SK-N-SH (cell line): ENCODE measurements at regions not wholly inside any gene's neighbourhood (a gene's known extent, or its start where the extent isn't known, plus 50 kb on each side); places are given as distances from the start of the nearest gene placed in this dataset.

Source experiments
- CTCF ChIA-PET: fragments of 300-600, 350-600 bp; formaldehyde crosslinking; extraction: SDS; loops from one replicate; lab custom pipeline; 2021; lab: Yijun Ruan, JAX
- POLR2A ChIA-PET: fragments of 350-600 bp; sonication (Branson Sonifier 250); formaldehyde crosslinking; extraction: SDS; loops from one replicate; lab custom pipeline; 2020; ENCODE audit warnings: antibody characterized with exemption, inconsistent platforms; lab: Yijun Ruan, JAX
- DNase-seq: peaks from one replicate; pipeline ENCODE4 v3.0.0; 2012
- H2AFZ ChIP-seq: fragments of 200-600 bp; sonication (generic); 2 replicates; pipeline ENCODE4 v1.8.1; 2016; ENCODE audit warnings: antibody characterized with exemption, mild to moderate bottlenecking, low read depth
- H3F3A ChIP-seq: fragments of 200-600 bp; sonication (generic); replicated peaks from 2 replicates; pipeline ENCODE3; 2016; ENCODE audit warnings: antibody characterized with exemption, mild to moderate bottlenecking; ENCODE audit not compliant: insufficient read depth
- H3K27ac ChIP-seq, 2 experiments: fragments of 200-500 bp in 1 of 2; fragments of 200-600 bp in 1 of 2; sonication (Bioruptor generic) in 1 of 2; sonication (generic), shearing (Covaris generic) in 1 of 2; 2 replicates each; pipeline versions ENCODE4 v1.5.1 to v1.6.1; 2014 to 2016; ENCODE audit warnings: low read depth in 2 of 2, inconsistent platforms in 1 of 2, low read length in 1 of 2, mild to moderate bottlenecking in 1 of 2, mixed read lengths in 1 of 2
- H3K27me3 ChIP-seq: fragments of 200-600 bp; sonication (generic), shearing (Covaris generic); 2 replicates; pipeline ENCODE4 v1.6.1; 2016; ENCODE audit warnings: mixed run types; ENCODE audit not compliant: insufficient read depth
- H3K36me3 ChIP-seq, 2 experiments: fragments of 200-500 bp in 1 of 2; fragments of 200-600 bp in 1 of 2; sonication (Bioruptor generic) in 1 of 2; sonication (generic) in 1 of 2; replicated peaks in 1 of 2; 2 replicates each; pipeline versions ENCODE3 to v1.5.1; 2014 to 2016; ENCODE audit warnings: low read length in 1 of 2, mild to moderate bottlenecking in 1 of 2; ENCODE audit not compliant: insufficient read depth in 2 of 2, control insufficient read depth in 1 of 2
- H3K4me1 ChIP-seq, 2 experiments: fragments of 200-500 bp in 1 of 2; fragments of 200-600 bp in 1 of 2; sonication (Bioruptor generic) in 1 of 2; sonication (generic), shearing (Covaris generic) in 1 of 2; 2 replicates each; pipeline versions ENCODE4 v1.5.1 to v1.6.1; 2014 to 2016; ENCODE audit warnings: low read depth in 1 of 2, low read length in 1 of 2, mixed run types in 1 of 2; ENCODE audit not compliant: insufficient read depth in 2 of 2, control insufficient read depth in 1 of 2
- H3K4me2 ChIP-seq: fragments of 200-600 bp; sonication (generic), shearing (Covaris generic); 2 replicates; pipeline ENCODE4 v1.6.1; 2017; ENCODE audit warnings: mixed run types
- H3K4me3 ChIP-seq, 2 experiments: fragments of 200-500 bp in 1 of 2; fragments of 200-600 bp in 1 of 2; sonication (Bioruptor generic) in 1 of 2; sonication (generic), shearing (Covaris generic) in 1 of 2; 2 replicates each; pipeline versions ENCODE4 v1.5.1 to v1.8.1; 2014 to 2016; ENCODE audit warnings: low read depth in 2 of 2, inconsistent platforms in 1 of 2, low read length in 1 of 2, mild to moderate bottlenecking in 1 of 2, mixed read lengths in 1 of 2, moderate library complexity in 1 of 2
- H3K79me2 ChIP-seq: fragments of 200-600 bp; sonication (generic); 2 replicates; pipeline ENCODE4 v1.8.1; 2017; ENCODE audit warnings: mild to moderate bottlenecking; ENCODE audit not compliant: insufficient read depth
- H3K9ac ChIP-seq: fragments of 200-600 bp; sonication (generic); 2 replicates; pipeline ENCODE4 v1.6.1; 2017; ENCODE audit warnings: mixed run types
- H3K9me2 ChIP-seq: fragments of 200-600 bp; sonication (generic); 2 replicates; pipeline ENCODE4 v1.6.1; 2017; ENCODE audit warnings: mixed run types
- H3K9me3 ChIP-seq: fragments of 200-600 bp; sonication (generic); 2 replicates; pipeline ENCODE4 v1.6.1; 2017; ENCODE audit warnings: mixed run types, mild to moderate bottlenecking, moderate library complexity
- H4K20me1 ChIP-seq: fragments of 200-600 bp; sonication (generic); 2 replicates; pipeline ENCODE4 v1.6.1; 2017; ENCODE audit warnings: mild to moderate bottlenecking, mixed run types; ENCODE audit not compliant: insufficient read depth
- CHD2 ChIP-seq: fragments of 150-350 bp; IDR thresholded peaks from 2 replicates; pipeline ENCODE4 v1.6.1; 2018; ENCODE audit warnings: low read length; ENCODE audit not compliant: partially characterized antibody
- ELF1 ChIP-seq: IDR thresholded peaks from 2 replicates; pipeline ENCODE4 v1.4.0; 2012
- EP300 ChIP-seq, 2 experiments: IDR thresholded peaks; 2 replicates each; pipeline versions ENCODE4 v1.4.0 to v1.6.1; 2012; ENCODE audit warnings: borderline replicate concordance in 1 of 2, low read depth in 1 of 2, low read length in 1 of 2
- EZH2phosphoT487 ChIP-seq: fragments of 200-600 bp; sonication (generic); IDR thresholded peaks from 2 replicates; pipeline ENCODE4 v1.6.1; 2017; ENCODE audit warnings: low read depth, mixed run types, mild to moderate bottlenecking, antibody characterized with exemption, moderate library complexity, borderline replicate concordance
- FOSL2 ChIP-seq: IDR thresholded peaks from 2 replicates; pipeline ENCODE4 v1.4.0; 2012; ENCODE audit warnings: low read depth, mild to moderate bottlenecking, moderate library complexity, borderline replicate concordance
- GATA2 ChIP-seq: sonication (generic); formaldehyde crosslinking; IDR thresholded peaks from 2 replicates; pipeline ENCODE4 v1.5.0; 2020; ENCODE audit warnings: mild to moderate bottlenecking, missing genetic modification reagents
- MAX ChIP-seq: IDR thresholded peaks from 2 replicates; pipeline ENCODE4 v1.4.0; 2012; ENCODE audit warnings: low read depth
- MEF2A ChIP-seq: IDR thresholded peaks from 2 replicates; pipeline ENCODE4 v1.4.0; 2012; ENCODE audit warnings: low read depth, borderline replicate concordance
- MXI1 ChIP-seq: IDR thresholded peaks from 2 replicates; pipeline ENCODE4 v1.6.1; 2012; ENCODE audit warnings: mild to moderate bottlenecking, low read depth, low read length, improper control_type of control experiment
- NFIC ChIP-seq: IDR thresholded peaks from 2 replicates; pipeline ENCODE4 v1.4.0; 2012; ENCODE audit warnings: borderline replicate concordance
- NRF1 ChIP-seq: IDR thresholded peaks from 2 replicates; pipeline ENCODE4 v1.6.1; 2012; ENCODE audit warnings: low read depth, mild to moderate bottlenecking, low read length
- PBX3 ChIP-seq: IDR thresholded peaks from 2 replicates; pipeline ENCODE4; 2012
- RCOR1 ChIP-seq: fragments of 150-350 bp; IDR thresholded peaks from 2 replicates; pipeline ENCODE4 v1.6.1; 2017; ENCODE audit warnings: antibody characterized with exemption, low read length
- REST ChIP-seq: IDR thresholded peaks from 2 replicates; pipeline ENCODE4 v1.6.1; 2012; ENCODE audit warnings: mild to moderate bottlenecking, low read depth, low read length, moderate library complexity
- RXRA ChIP-seq: IDR thresholded peaks from 2 replicates; pipeline ENCODE4 v1.4.0; 2012; ENCODE audit warnings: low read depth, mild to moderate bottlenecking, borderline replicate concordance
- SMC3 ChIP-seq: IDR thresholded peaks from 2 replicates; pipeline ENCODE4 v1.6.1; 2012; ENCODE audit warnings: low read depth, low read length, improper control_type of control experiment
- TAF1 ChIP-seq: IDR thresholded peaks from 2 replicates; pipeline ENCODE4 v1.6.1; 2012; ENCODE audit warnings: low read depth, mild to moderate bottlenecking, low read length, moderate library complexity, borderline replicate concordance
- USF1 ChIP-seq: IDR thresholded peaks from 2 replicates; pipeline ENCODE4 v1.4.0; 2012; ENCODE audit warnings: low read depth, borderline replicate concordance
- USF2 ChIP-seq: fragments of 150-350 bp; IDR thresholded peaks from 2 replicates; pipeline ENCODE4 v1.6.1; 2017; ENCODE audit warnings: antibody characterized with exemption, low read length, low read depth, borderline replicate concordance
- WGBS: methylation state at CpG from one replicate; pipeline ENCODE4 v1.1.6; 2017; ENCODE audit warnings: low lambda C conversion rate; 5-methylcytosine and 5-hydroxymethylcytosine counted together

- Histone ChIP-seq H3K4me2 (no peak overlapping the region), H3K36me3 (no peaks in the 10 kb centered on the region), H3K9me3 (no peaks in the 10 kb centered on the region), H4K20me1 (no peaks in the 10 kb centered on the region), H3K9me2 (no peaks in the 10 kb centered on the region), H2AFZ (no peak overlapping the region), H3K4me1 (no peaks in the 10 kb centered on the region), H3K27ac (no peak overlapping the region), H3K27me3 (no peaks in the 10 kb centered on the region), H3K79me2 (no peaks in the 10 kb centered on the region), H3K9ac (no peak overlapping the region), H3K4me3 (no peak overlapping the region), H3F3A (no peaks in the 10 kb centered on the region)
- DNase-seq, result no peak
- POLR2A ChIA-PET, result no interaction called here
- CTCF ChIA-PET, result no interaction called here
- no peak for TF ChIP-seq GATA2
- no peak for TF ChIP-seq FOSL2
- TF ChIP-seq MAX, result no peak
- no peak for TF ChIP-seq CHD2
- TF ChIP-seq USF2, result no peak
- TF ChIP-seq USF1, result no peak
- TF ChIP-seq EP300 (IDR thresholded peaks at IDR 0.05; ENCODE audit: borderline replicate concordance in 1 of 2, low read depth in 1 of 2, low read length in 1 of 2), result no peak
- no peak for TF ChIP-seq RCOR1
- no peak for TF ChIP-seq NRF1
- TF ChIP-seq PBX3, result no peak
- TF ChIP-seq EZH2phosphoT487, result no peak
- TF ChIP-seq MXI1, result no peak
- no peak for TF ChIP-seq NFIC
- TF ChIP-seq ELF1, result no peak
- TF ChIP-seq RXRA, result no peak
- TF ChIP-seq TAF1, result no peak
- WGBS, result 12% methylated on average over 5 of the region's 5 CpGs
Measured at GRCh38 chr11:37182031-37182430, 584.0 kb upstream of the RAG2 start.

GRCh38 chr11:37177721-37178120 is 579.7 kb upstream of the RAG2 start:
- H3K9me3 ChIP-seq, result no peaks in the 10 kb centered on the region
- ChIA-PET CTCF (no interaction called here), POLR2A (no interaction called here)
- H3K4me3 ChIP-seq, result no peak overlapping the region
- H3K36me3 ChIP-seq, result no peaks in the 10 kb centered on the region
- H4K20me1 ChIP-seq, result no peaks in the 10 kb centered on the region
- H3K9me2 ChIP-seq, result no peaks in the 10 kb centered on the region
- DNase-seq, result no peak
- no peak overlapping the region for H2AFZ ChIP-seq
- WGBS, result 50% methylated on average over 1 of the region's 1 CpG
- TF ChIP-seq TAF1 (no peak), EP300 (IDR thresholded peaks at IDR 0.05; ENCODE audit: borderline replicate concordance in 1 of 2, low read depth in 1 of 2, low read length in 1 of 2) (no peak), MEF2A (no peak), SMC3 (no peak), REST (no peak), RCOR1 (no peak), USF1 (no peak)
- H3K79me2 ChIP-seq, result no peaks in the 10 kb centered on the region
- no peak overlapping the region for H3K27ac ChIP-seq
- H3K4me1 ChIP-seq, result no peaks in the 10 kb centered on the region
- H3K4me2 ChIP-seq, result no peak overlapping the region
- no peaks in the 10 kb centered on the region for H3K27me3 ChIP-seq
- no peaks in the 10 kb centered on the region for H3F3A ChIP-seq
- no peak overlapping the region for H3K9ac ChIP-seq
